Kidney capillary endothelial cell (primary cell): ENCODE measurements at regions not wholly inside any gene's neighbourhood (a gene's known extent, or its start where the extent isn't known, plus 50 kb on each side); places are given as distances from the start of the nearest gene placed in this dataset.
"Not testable (repeated sequence)": the region's sequence is repeated elsewhere in the genome, so short reads cannot be mapped to it uniquely, and the experiment has no call there.

Source experiments
- DNase-seq: peaks from one replicate; pipeline ENCODE4 v3.0.0-alpha.2; 2018; ENCODE audit warnings: low spot score

DNA sequence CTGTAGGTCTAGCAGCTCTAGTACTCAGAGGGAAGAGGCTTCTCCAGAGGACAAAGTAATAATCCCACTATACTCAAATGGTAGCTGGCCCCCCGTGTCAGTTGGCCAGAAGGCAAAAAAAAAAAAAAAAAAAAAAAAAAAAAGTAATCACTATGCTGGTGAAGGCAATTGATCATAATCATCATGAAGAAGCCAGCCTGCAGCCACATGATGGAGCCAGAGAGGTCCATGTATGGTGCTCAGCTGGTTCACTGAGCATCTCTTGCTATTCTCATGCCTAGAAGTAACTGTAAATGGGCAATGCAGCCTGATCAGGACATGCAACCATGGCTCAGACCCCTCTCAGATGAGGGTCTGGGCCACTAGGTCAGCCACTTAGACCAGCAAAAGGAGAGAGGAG is 378.8 kb downstream of the MED13L start:
- DNase-seq, result no peak

DNA sequence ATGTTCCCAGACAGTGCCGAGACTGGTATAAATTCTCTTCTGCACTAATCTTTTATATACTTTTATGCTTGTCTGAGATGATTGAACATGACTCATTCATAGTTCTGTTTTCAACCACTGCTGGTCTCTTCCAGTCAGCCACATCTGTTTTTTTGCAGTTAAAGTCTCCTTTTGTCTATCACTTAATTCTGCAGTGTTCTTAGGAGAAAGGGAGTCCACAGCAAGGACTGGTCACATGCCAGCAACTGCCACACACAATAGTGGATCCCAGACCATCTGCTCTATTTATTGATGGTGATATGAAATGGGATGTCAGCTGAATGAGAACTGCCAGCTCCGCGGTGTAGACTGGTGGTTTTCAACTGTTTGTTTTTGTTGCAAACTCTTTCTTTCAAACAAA is 379.8 kb downstream of the MED13L start:
- DNase-seq, result no peak

- no peak for DNase-seq
Observed at GRCh38 chr12:115895247-115895646, 382.2 kb downstream of the MED13L start.

- DNase-seq, result no peak
Observed at GRCh38 chr12:115891556-115892164, 385.8 kb downstream of the MED13L start.

DNA sequence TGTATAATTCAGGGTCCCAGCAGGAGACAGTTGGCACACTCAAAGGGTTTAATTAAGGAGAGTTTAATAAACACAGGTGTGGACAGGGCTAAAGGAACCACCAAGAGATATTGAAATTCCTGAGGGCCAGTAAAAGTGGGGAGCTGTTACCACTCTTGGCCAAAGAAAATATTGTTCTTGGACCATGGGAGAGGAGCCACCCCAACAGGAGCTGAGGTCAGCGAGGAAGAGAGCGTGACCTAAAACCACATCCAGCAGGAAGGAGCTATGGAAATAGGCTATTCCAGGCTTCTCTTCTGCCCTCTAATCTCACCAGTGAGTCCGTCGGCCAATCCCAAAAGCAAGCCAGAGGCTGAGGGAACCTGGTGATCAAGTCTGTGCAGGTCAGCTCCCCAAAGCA is 390.8 kb downstream of the MED13L start:
- no peak for DNase-seq

DNA sequence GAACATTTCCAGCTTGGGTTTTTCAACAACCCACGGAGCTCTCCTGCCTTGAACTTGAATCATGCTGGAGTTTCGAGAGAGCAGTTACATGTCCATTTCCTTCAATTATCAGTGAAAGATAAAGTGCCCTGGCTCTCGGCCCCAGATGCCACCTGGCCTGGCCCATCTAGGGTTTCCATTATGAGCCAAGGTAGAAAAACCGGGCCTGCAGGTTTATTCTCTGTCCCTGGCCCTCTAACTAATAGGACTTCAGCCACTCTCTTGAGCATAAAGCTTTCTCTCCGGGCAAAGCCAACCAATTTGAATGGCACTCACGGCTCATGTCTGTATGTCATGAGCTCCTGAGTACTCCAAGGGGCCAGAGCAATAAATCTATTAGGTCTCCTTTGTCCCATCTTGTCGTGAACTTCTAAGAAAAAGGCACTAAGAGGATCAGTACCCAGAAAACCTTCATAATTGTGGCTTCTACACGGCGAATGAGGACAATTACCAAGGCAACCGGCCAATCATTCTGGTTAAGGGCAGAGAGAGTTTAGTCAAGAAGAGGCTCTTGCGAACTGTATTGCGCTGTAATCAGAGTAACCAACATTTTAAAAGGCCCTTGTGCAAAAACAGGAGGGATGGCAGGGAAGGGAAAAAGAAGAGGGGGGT is 392.3 kb downstream of the MED13L start:
- no peak for DNase-seq

DNA sequence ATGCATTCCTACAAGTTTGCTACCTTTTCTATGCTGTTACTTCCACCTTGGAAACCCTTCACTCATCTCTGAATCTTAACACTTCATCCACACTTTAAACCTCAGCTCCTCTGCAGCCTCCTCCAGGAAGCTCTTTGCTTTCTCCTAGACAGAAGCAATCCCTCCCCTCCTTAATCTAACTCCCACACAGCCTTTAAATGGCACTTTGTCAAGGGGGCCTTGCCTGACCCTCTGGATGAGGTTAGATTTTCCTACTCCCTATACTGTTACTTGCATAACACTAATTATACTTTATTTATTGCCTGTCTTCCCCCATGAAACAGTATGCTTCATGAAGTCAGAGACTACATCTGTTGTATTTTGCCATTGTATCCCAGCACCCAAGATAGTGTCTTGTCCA is 394.6 kb downstream of the MED13L start:
- no peak for DNase-seq

- no peak for DNase-seq
Observed at GRCh38 chr12:115880238-115880637, 397.3 kb downstream of the MED13L start.

GRCh38 chr12:115879354-115879753 is 398.1 kb downstream of the MED13L start:
- DNase-seq, result no peak

GRCh38 chr12:115873451-115874082 is 403.9 kb downstream of the MED13L start:
- no peak for DNase-seq

GRCh38 chr12:115872919-115873357 is 404.6 kb downstream of the MED13L start:
- DNase-seq, result no peak

- no peak for DNase-seq
Observed at GRCh38 chr12:115872212-115872611, 405.3 kb downstream of the MED13L start.

GRCh38 chr12:115871714-115872113 is 405.8 kb downstream of the MED13L start:
- DNase-seq, result peak; percentile 10

GRCh38 chr12:115870510-115870909 is 407.0 kb downstream of the MED13L start:
- no peak for DNase-seq

DNA sequence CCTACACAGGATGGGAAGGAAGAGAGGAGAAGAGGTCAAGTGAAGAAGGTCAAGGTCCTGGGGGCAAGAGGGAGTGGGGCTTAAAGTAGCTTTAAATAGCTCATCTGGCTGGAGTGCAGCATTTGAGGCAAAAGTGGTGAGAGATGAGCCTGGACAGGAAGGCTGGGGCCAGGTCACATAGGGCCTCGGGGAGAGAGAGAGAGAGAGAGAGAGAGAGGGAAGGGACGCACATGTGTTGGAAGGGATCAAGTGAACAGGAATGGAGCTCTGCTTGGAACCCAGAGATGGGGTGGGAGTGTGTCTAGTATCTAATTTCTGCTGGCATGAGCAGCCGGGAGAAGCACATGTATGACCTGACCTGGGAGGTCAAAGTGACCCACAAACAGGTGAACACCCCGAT is 407.5 kb downstream of the MED13L start:
- no peak for DNase-seq

DNA sequence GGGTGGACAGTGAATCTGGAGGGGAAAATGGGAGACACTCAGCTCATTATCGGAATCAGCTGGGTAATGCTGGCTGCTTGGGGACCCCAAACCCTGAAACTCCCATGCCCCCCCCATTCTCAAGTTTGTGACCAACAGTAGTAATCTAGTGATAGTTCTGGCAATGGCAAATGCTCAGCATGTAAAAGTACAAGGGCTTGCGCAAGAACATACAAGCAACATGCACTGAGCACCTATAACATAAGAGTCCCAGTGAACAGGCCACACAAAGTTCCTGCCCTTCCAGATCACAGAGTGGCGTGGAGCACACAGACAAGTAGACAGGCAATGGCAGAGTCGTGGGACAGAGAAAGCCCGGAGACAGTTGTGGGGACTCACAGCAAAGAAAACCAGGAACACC is 407.9 kb downstream of the MED13L start:
- DNase-seq, result no peak

GRCh38 chr12:115868624-115869023 is 408.9 kb downstream of the MED13L start:
- no peak for DNase-seq

DNA sequence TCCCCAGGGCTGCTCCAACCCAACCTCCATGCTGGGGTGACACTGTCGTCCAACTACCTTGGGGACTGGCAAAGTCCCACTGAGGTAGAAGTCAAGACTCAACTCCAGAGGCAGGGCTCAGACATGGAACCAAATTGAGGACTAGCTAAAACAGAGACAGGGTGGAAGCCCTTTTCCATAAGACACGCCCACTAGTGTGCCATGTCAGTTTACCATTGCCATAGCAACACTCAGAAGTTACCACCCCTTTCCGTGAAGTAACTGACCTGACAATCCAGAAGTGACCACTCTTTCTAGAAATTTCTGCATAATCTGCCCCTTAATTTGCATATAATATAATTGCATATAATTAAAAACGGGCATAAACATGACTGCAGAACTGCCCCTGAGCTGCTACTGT is 409.6 kb downstream of the MED13L start:
- no peak for DNase-seq

- DNase-seq, result no peak
Observed at GRCh38 chr12:115866909-115867525, 410.5 kb downstream of the MED13L start.

GRCh38 chr12:115866281-115866680 is 411.2 kb downstream of the MED13L start:
- DNase-seq, result not testable (repeated sequence)

- DNase-seq, result no peak
Observed at GRCh38 chr12:115864396-115864795, 413.1 kb downstream of the MED13L start.

- DNase-seq, result no peak
Observed at GRCh38 chr12:115860619-115861018, 416.9 kb downstream of the MED13L start.

DNA sequence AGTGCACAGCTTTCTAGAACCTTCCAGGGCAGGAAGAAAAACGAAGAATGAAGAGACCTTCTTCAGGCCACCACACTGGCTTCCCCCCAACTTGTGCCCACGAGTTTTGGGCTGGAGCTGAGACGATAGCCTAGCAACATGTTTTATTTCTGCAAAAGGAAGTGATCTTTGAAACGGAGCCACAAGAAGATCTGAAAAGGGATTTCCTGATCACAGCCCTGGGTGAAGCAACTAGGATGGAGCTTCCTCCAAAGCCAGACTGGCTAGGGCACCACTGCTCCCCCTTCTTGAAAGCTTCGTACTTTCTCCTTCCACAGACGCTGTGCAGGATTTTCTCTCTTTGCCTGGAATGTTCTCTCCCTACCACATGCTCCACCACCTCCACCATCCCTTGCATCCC is 418.3 kb downstream of the MED13L start:
- no peak for DNase-seq
